WERI-Rb-1 (cell line): ENCODE measurements at regions not wholly inside any gene's neighbourhood (a gene's known extent, or its start where the extent isn't known, plus 50 kb on each side); places are given as distances from the start of the nearest gene placed in this dataset.

Source experiments
- DNase-seq: peaks from one replicate; pipeline ENCODE4 v3.0.0-alpha.2; 2020
- H3K27ac ChIP-seq: fragments of 250-450 bp; sonication (Bioruptor Pico); 2 replicates; pipeline ENCODE4 v1.5.1; 2020; ENCODE audit warnings: mild to moderate bottlenecking, moderate library complexity
- H3K27me3 ChIP-seq: fragments of 250-450 bp; sonication (Bioruptor Pico); 2 replicates; pipeline ENCODE4 v1.5.1; 2021; ENCODE audit warnings: mild to moderate bottlenecking, low read depth, moderate library complexity; ENCODE audit not compliant: insufficient read depth, severe bottlenecking
- H3K36me3 ChIP-seq: fragments of 250-450 bp; sonication (Bioruptor Pico); 2 replicates; pipeline ENCODE4 v1.5.1; 2020; ENCODE audit warnings: mild to moderate bottlenecking, moderate library complexity
- H3K4me3 ChIP-seq: 2 replicates; pipeline ENCODE4 v1.5.1; 2011; ENCODE audit warnings: low read depth, mild to moderate bottlenecking, control low read depth, low read length
- H3K9me3 ChIP-seq: fragments of 250-450 bp; sonication (Bioruptor Pico); 2 replicates; pipeline ENCODE4 v1.5.1; 2021; ENCODE audit warnings: mild to moderate bottlenecking, moderate library complexity; ENCODE audit not compliant: severe bottlenecking
- CTCF ChIP-seq: IDR thresholded peaks from 2 replicates; pipeline ENCODE4 v1.5.1; 2011; ENCODE audit warnings: low read depth, mild to moderate bottlenecking, control low read depth, inconsistent platforms, low read length

GRCh38 chrX:93422693-93423092 is 250.7 kb downstream of the NAP1L3 start:
- H3K9me3 ChIP-seq, result no peaks in the 10 kb centered on the region
- peaks cover 15% of the 10 kb centered on the region for H3K27me3 ChIP-seq
- no peaks in the 10 kb centered on the region for H3K36me3 ChIP-seq
- no peak overlapping the region for H3K27ac ChIP-seq
- peak; percentile 69 for TF ChIP-seq CTCF
- peak; percentile 14 for DNase-seq
- no peak overlapping the region for H3K4me3 ChIP-seq

DNA sequence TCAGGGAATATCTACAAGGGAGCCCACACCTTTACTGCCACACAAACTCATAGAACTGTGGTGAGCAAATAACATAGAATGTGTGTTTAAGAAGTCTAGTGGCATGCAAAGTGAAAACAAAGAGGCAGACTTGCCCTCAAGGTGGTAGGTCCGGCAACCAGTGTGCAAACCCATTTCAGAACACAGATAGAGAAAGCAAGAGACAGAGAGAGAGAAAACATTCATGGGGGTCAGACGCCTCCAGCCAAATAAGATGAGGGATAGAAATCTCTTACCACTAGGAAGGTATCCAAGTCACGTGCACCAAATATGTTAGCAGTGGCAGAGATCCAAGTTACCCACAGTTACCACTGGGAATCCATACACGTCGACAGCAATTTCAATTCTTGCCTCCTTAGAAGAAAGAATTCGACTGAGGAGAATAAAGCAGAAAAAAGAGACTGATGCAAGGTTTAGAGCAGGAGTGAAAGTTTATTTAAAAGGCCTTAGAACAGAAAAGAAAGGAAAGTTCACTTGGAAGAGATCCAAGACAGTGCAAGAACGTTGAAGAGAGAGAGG is 252.8 kb downstream of the NAP1L3 start:
- Histone ChIP-seq H3K27me3 (peaks cover 21% of the 10 kb centered on the region), H3K27ac (no peak overlapping the region), H3K9me3 (no peaks in the 10 kb centered on the region), H3K4me3 (no peak overlapping the region), H3K36me3 (no peaks in the 10 kb centered on the region)
- no peak for DNase-seq
- TF ChIP-seq CTCF, result no peak

DNA sequence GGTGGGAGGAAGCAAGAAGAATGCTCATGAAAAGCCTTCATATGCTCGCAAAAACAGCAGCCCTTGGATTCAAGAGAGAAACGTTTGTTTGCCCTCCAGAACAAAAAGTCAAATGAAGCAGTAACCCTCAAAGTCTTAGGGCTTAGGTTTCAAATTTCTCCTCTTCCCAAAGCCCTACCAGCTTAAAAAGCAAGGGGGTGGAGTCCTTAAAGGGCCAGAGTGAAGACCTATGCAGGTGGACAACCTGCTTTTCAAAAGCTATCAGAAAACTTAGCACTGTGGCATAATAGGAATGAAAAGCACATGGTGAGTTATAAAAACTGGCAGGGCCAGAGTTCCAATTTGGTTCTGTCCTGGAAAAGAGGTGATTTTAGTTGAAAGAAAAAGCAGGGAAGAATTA is 253.3 kb downstream of the NAP1L3 start:
- Histone ChIP-seq H3K4me3 (no peak overlapping the region), H3K27me3 (peaks cover 21% of the 10 kb centered on the region), H3K9me3 (no peaks in the 10 kb centered on the region), H3K27ac (no peak overlapping the region), H3K36me3 (no peaks in the 10 kb centered on the region)
- no peak for TF ChIP-seq CTCF
- no peak for DNase-seq

DNA sequence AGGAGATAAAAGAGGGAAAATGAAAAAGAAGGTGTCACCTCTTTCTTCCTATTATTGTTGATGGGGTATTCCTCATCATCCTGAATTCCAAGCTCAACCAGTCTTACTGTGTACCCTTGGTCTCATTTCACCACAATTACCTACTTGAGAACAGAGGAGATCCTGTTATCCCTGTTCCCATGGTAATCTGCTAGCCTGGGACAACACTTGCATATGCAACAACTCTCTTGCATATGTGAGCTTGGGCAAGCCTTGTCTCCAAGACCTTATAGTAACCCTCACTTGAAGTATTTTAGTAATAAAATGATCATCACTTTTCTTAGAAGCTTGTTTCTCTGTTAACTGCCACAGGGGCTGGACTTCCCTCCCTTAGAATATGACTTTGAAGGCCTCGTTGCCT is 253.7 kb downstream of the NAP1L3 start:
- no peak for DNase-seq
- H3K36me3 ChIP-seq, result no peaks in the 10 kb centered on the region
- peaks cover 21% of the 10 kb centered on the region for H3K27me3 ChIP-seq
- H3K4me3 ChIP-seq, result no peak overlapping the region
- TF ChIP-seq CTCF, result no peak
- no peak overlapping the region for H3K27ac ChIP-seq
- H3K9me3 ChIP-seq, result no peaks in the 10 kb centered on the region

GRCh38 chrX:93404121-93404520 is 269.3 kb downstream of the NAP1L3 start:
- no peak for DNase-seq
- no peak for TF ChIP-seq CTCF

GRCh38 chrX:93354651-93355050 is 318.7 kb downstream of the NAP1L3 start:
- H3K36me3 ChIP-seq, result no peaks in the 10 kb centered on the region
- peaks cover 7% of the 10 kb centered on the region for H3K27me3 ChIP-seq
- DNase-seq, result no peak

More at GRCh38 chrX:93404121-93404520, 269.3 kb downstream of the NAP1L3 start:
- Histone ChIP-seq H3K9me3 (no peaks in the 10 kb centered on the region), H3K36me3 (no peaks in the 10 kb centered on the region), H3K4me3 (no peak overlapping the region), H3K27me3 (no peaks in the 10 kb centered on the region), H3K27ac (no peak overlapping the region)

More at GRCh38 chrX:93354651-93355050, 318.7 kb downstream of the NAP1L3 start:
- H3K9me3 ChIP-seq, result no peaks in the 10 kb centered on the region
- H3K27ac ChIP-seq, result no peak overlapping the region
- H3K4me3 ChIP-seq, result no peak overlapping the region
- TF ChIP-seq CTCF, result no peak
